Occipital lobe (tissue), 1 donor: ENCODE measurements at regions not wholly inside any gene's neighbourhood (a gene's known extent, or its start where the extent isn't known, plus 50 kb on each side); places are given as distances from the start of the nearest gene placed in this dataset.
"Not testable (repeated sequence)": the region's sequence is repeated elsewhere in the genome, so short reads cannot be mapped to it uniquely, and the experiment has no call there.

Experiments
- DNase-seq: peaks from one replicate; lab custom pipeline; 2025; lab: John Stamatoyannopoulos, UW

GRCh38 chr10:3350617-3351258 is 178.2 kb upstream of the PITRM1 start:
- no peak for DNase-seq

GRCh38 chr10:3350205-3350604 is 177.6 kb upstream of the PITRM1 start:
- DNase-seq = no peak

- no peak for DNase-seq
These were observed 176.0 kb upstream of the PITRM1 start for GRCh38 chr10:3348564-3348963.

GRCh38 chr10:3347413-3348182 is 175.0 kb upstream of the PITRM1 start:
- DNase-seq = no peak

- no peak for DNase-seq
These were observed 174.3 kb upstream of the PITRM1 start for GRCh38 chr10:3346851-3347250.

- DNase-seq = no peak
These were observed 170.2 kb upstream of the PITRM1 start for GRCh38 chr10:3342771-3343170.

- no peak for DNase-seq
These were observed 167.6 kb upstream of the PITRM1 start for GRCh38 chr10:3340127-3340730.

DNA sequence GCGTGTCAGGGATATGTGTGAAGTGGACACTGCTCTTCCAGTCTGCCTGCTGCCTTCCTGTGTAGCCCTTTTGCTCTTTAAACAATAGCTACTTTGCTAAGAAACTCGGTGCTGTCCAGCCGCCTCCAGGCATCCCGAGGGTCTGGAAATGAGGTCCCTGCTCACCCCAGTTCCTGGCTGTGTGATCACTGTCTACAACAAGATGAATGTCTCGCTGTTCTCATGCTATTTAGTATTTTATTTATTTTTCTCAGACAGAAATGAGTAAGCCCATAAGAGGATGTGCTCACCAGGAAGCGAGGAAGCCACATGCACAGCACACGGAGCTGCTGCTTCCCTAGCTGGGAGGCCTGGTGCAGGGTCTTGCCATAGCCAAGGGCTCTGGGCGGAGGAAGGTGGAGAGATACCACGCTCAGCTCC is 167.0 kb upstream of the PITRM1 start:
- no peak for DNase-seq

GRCh38 chr10:3339121-3339520 is 166.5 kb upstream of the PITRM1 start:
- no peak for DNase-seq

- DNase-seq = no peak
These were observed 165.2 kb upstream of the PITRM1 start for GRCh38 chr10:3337741-3338140.

DNA sequence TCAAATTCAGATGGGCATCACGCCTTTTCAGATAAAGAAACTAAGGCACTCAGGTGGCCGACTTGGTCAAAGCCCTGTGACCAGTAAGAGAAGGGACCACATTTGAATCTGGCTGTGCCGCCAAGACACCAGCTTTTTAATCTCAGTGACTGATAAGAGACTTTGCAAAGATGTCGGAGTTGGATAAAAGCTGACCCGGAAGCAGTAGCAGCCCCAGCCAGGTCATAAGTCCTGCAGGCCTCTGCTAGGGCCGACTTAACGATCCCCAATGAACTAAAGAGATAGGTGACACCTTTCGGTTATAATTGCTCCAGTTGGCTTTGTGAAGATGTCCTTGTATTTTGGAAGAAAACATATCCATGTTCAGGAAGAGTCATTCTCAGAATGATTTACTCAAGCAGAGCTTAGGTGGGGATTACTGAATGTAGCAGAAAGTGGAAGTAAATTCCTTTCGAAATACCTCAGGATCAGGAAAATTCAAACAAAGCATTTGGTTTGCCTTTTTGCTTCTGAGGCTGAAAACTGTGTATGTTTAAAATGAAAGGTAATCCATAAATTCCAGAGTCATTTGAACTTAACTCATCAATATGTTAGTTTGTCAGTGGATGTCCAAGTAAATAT is 164.2 kb upstream of the PITRM1 start:
- no peak for DNase-seq

DNA sequence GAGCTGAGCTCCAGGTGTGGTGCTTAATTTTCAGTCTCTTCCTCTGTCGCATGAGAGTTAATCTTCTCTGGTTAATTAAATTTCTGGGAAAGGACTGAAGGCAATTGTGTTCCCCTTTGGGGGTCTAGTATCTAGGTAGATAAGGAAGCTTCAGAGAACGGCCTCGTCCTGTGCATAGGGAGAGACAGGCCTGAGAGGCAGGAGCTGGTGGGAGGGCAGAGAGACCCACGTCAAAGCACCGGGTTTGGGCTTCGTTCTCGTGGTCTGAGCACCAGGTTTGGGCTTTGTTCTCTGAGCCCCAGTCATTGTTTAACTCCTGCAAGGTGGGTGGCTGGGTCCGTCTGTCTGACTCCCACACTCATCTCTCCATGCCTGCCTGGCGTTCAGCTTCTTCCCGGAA is 160.8 kb upstream of the PITRM1 start:
- DNase-seq = no peak

GRCh38 chr10:3331690-3332230 is 159.2 kb upstream of the PITRM1 start:
- DNase-seq = no peak

- no peak for DNase-seq
These were observed 158.6 kb upstream of the PITRM1 start for GRCh38 chr10:3331187-3331586.

GRCh38 chr10:3330663-3331062 is 158.1 kb upstream of the PITRM1 start:
- no peak for DNase-seq

GRCh38 chr10:3325954-3326750 is 153.6 kb upstream of the PITRM1 start:
- no peak for DNase-seq

- no peak for DNase-seq
These were observed 152.0 kb upstream of the PITRM1 start for GRCh38 chr10:3324612-3325038.

DNA sequence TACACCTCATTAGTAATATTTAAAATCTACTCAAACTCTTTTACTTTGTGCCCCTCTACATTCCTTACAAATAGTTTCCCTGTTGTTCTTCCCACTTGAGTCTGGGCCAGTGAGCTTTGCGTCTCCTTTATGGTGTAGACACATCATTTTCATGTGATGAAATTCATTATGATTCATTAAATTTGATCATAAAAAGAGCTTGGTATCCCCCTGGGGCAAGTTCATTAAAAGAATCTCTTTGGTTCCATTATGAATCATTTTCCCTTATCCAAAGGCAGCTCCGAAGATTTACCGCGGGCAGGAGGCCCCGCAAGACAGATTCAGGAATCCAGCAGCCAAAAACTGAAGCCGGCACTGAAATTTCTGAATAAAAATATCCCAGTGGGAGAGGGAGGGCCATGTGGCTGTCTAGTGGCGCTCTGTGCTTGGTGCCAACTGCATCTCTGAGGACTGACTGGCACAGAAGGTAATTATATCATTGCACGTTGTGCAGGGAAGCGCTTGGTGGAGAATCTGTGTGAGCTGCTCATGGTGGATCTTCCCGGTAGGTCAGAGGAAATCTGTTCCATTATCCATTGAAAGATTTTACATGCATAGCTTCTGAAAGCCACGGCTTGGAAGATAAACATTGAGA is 151.4 kb upstream of the PITRM1 start:
- peak; percentile 56 for DNase-seq

DNA sequence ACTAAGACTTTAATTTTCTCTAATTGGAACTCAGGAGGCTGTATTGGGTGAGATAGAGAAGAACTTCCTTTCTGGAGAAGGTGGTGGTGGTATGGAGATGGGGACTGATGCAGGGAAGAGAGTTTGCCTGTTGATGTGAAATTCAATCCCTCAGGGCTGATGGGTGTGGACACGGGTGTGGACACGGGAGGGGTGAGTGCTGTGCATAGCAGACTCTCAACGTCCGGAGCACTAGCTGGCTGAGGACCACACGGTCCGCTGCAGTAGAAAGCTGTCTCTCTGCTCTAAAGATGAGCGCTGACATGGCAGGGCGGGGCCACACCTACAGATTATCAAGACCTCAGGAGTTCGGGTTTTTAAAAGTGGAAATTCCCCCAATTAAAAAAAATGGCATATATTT is 148.5 kb upstream of the PITRM1 start:
- DNase-seq = no peak

- no peak for DNase-seq
These were observed 147.2 kb upstream of the PITRM1 start for GRCh38 chr10:3319811-3320226.

GRCh38 chr10:3318480-3318807 is 145.9 kb upstream of the PITRM1 start:
- DNase-seq = not testable (repeated sequence)
